Type B pancreatic cell (in vitro differentiated cells): ENCODE measurements at regions not wholly inside any gene's neighbourhood (a gene's known extent, or its start where the extent isn't known, plus 50 kb on each side); places are given as distances from the start of the nearest gene placed in this dataset.
"Not testable (repeated sequence)": the region's sequence is repeated elsewhere in the genome, so short reads cannot be mapped to it uniquely, and the experiment has no call there.

ENCODE experiments used
- DNase-seq: peaks from one replicate; pipeline ENCODE4 v3.0.0; 2021; ENCODE audit warnings: mixed read lengths; ENCODE audit not compliant: unreplicated experiment; ENCODE audit errors: extremely low spot score
- H3K27ac Mint-ChIP-seq: 2 replicates; pipeline ENCODE4 v1.8.0; 2021; ENCODE audit warnings: mild to moderate bottlenecking, mixed read lengths
- H3K27me3 Mint-ChIP-seq: 2 replicates; pipeline ENCODE4 v1.8.0; 2021; ENCODE audit warnings: mixed read lengths
- H3K36me3 Mint-ChIP-seq: 2 replicates; pipeline ENCODE4 v1.8.0; 2021; ENCODE audit warnings: mixed read lengths
- H3K4me1 Mint-ChIP-seq: one replicate; pipeline ENCODE4 v1.8.0; 2021; ENCODE audit warnings: mixed read lengths; ENCODE audit not compliant: unreplicated experiment
- H3K4me3 Mint-ChIP-seq: 2 replicates; pipeline ENCODE4 v1.8.0; 2021; ENCODE audit warnings: mild to moderate bottlenecking, mixed read lengths
- H3K9me3 Mint-ChIP-seq: 2 replicates; pipeline ENCODE4 v1.8.0; 2021; ENCODE audit warnings: mixed read lengths
- TF ChIP-seq, protein P1 (sequence below): fragments of 200-600 bp; sonication (generic); conservative IDR thresholded peaks from 2 replicates; pipeline ENCODE4 v1.5.0; 2021; ENCODE audit warnings: antibody characterized with exemption, mild to moderate bottlenecking

DNA sequence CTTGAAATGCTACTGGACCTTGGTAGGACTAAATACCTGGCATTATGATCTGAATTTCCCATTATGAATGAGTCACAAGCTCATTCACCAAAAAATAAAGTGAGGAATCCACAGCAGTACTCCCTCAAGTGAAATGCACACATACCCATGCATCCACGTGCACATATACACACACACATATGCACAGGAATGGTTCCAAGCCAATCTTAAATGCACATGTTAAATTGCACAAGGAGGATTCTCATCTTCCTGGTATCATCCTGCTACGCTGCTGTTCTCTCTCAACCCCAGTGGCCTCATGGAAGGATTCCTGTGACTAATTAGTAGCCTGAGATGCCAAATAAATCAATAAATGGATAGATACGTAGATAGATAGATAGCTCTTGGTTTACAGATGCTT is 132.1 kb upstream of the KLF12 start:
- DNase-seq = no peak
- Mint-ChIP-seq H3K4me3 (no peak overlapping the region), H3K27me3 (no peaks in the 10 kb centered on the region), H3K27ac (no peak overlapping the region), H3K9me3 (peaks cover 10% of the 10 kb centered on the region), H3K36me3 (no peaks in the 10 kb centered on the region), H3K4me1 (no peaks in the 10 kb centered on the region)
- TF ChIP-seq, protein P1, sequence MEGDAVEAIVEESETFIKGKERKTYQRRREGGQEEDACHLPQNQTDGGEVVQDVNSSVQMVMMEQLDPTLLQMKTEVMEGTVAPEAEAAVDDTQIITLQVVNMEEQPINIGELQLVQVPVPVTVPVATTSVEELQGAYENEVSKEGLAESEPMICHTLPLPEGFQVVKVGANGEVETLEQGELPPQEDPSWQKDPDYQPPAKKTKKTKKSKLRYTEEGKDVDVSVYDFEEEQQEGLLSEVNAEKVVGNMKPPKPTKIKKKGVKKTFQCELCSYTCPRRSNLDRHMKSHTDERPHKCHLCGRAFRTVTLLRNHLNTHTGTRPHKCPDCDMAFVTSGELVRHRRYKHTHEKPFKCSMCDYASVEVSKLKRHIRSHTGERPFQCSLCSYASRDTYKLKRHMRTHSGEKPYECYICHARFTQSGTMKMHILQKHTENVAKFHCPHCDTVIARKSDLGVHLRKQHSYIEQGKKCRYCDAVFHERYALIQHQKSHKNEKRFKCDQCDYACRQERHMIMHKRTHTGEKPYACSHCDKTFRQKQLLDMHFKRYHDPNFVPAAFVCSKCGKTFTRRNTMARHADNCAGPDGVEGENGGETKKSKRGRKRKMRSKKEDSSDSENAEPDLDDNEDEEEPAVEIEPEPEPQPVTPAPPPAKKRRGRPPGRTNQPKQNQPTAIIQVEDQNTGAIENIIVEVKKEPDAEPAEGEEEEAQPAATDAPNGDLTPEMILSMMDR = no peak

DNA sequence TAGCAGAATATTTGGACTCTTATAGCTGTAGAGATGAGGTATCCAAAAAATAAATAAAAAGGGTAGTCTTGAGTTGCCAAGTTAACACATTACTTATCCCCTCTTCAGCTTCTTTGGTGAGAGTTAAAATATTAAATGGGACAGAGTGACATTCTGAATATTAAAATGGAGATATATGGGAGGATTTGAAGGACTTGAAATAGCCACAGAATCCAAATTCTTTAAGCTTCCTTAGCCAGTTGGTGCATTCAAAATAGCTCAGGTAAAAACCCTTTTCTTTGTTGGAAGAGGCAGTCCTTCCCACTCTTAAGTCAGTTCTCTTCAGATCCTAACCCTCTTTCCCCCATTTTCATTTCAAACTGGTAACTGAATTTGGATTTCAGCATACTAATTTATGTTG is 130.1 kb upstream of the KLF12 start:
- Mint-ChIP-seq H3K4me3 (no peak overlapping the region), H3K36me3 (no peaks in the 10 kb centered on the region), H3K27me3 (no peaks in the 10 kb centered on the region), H3K9me3 (peaks cover 10% of the 10 kb centered on the region), H3K27ac (no peak overlapping the region), H3K4me1 (no peaks in the 10 kb centered on the region)
- DNase-seq = no peak
- TF ChIP-seq, protein P1 = no peak

DNA sequence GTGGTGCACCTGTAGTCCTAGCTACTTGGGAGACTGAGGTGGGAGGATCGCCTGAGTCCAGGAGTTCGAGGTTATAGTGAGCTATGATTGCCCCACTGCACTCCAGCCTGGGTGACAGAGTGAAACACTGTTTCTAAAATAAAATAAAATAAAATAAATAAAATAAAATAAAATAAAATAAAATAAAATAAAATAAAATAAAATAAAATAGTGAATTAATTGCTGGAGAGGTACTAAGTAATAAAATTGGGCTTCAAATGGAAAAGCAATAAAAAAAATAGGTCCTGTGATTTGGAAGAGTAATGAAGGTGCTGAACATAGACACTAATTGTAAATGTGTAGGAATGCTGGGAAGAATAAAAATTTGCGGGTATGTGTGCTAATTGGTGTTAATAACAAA is 126.2 kb upstream of the KLF12 start:
- not testable (repeated sequence) for DNase-seq

GRCh38 chr13:74259641-74260040 is 125.4 kb upstream of the KLF12 start:
- H3K4me1 Mint-ChIP-seq = peaks cover 5% of the 10 kb centered on the region
- H3K36me3 Mint-ChIP-seq = no peaks in the 10 kb centered on the region
- H3K4me3 Mint-ChIP-seq = no peak overlapping the region
- no peaks in the 10 kb centered on the region for H3K9me3 Mint-ChIP-seq
- TF ChIP-seq, protein P1 = no peak
- DNase-seq = no peak
- H3K27ac Mint-ChIP-seq = no peak overlapping the region
- H3K27me3 Mint-ChIP-seq = no peaks in the 10 kb centered on the region

More for the DNA sequence above, 126.2 kb upstream of the KLF12 start:
- not testable (repeated sequence) for H3K27ac Mint-ChIP-seq, H3K4me1 Mint-ChIP-seq, H3K27me3 Mint-ChIP-seq, H3K9me3 Mint-ChIP-seq, H3K4me3 Mint-ChIP-seq, H3K36me3 Mint-ChIP-seq

- H3K27me3 Mint-ChIP-seq = no peaks in the 10 kb centered on the region
- no peak overlapping the region for H3K4me3 Mint-ChIP-seq
- no peaks in the 10 kb centered on the region for H3K9me3 Mint-ChIP-seq
- H3K4me1 Mint-ChIP-seq = peaks cover 5% of the 10 kb centered on the region
- no peak overlapping the region for H3K27ac Mint-ChIP-seq
- DNase-seq = no peak
- no peaks in the 10 kb centered on the region for H3K36me3 Mint-ChIP-seq
- TF ChIP-seq, protein P1 = no peak
These were observed 124.8 kb upstream of the KLF12 start for GRCh38 chr13:74258961-74259360.

- Mint-ChIP-seq H3K9me3 (no peaks in the 10 kb centered on the region), H3K4me3 (no peak overlapping the region), H3K27me3 (no peaks in the 10 kb centered on the region), H3K36me3 (no peaks in the 10 kb centered on the region), H3K4me1 (peaks cover 5% of the 10 kb centered on the region), H3K27ac (no peak overlapping the region)
- no peak for DNase-seq
- TF ChIP-seq, protein P1 = no peak
These were observed 122.8 kb upstream of the KLF12 start for GRCh38 chr13:74256969-74257368.
